K562 (cell line): ENCODE measurements at regions not wholly inside any gene's neighbourhood (a gene's known extent, or its start where the extent isn't known, plus 50 kb on each side); places are given as distances from the start of the nearest gene placed in this dataset.

Source experiments
- ATAC-seq: fragments of 200-7000 bp; cut with Tn5 transposase; 3 replicates; pipeline ENCODE4 v1.9.1; 2020; ENCODE audit warnings: moderate library complexity
- BruUV-seq: library from RNA; stranded (reverse); fragments of 400-500 nt; replicated peaks from 2 replicates; lab custom pipeline; 2021; lab: Mats Ljungman, UMichigan
- CTCF ChIA-PET: fragments of 300-600 bp; formaldehyde crosslinking; extraction: SDS; loops from one replicate; lab custom pipeline; 2021; ENCODE audit warnings: low intra/inter-chr PET ratio; lab: Yijun Ruan, JAX
- POLR2A ChIA-PET: fragments of 300-600, 350-650 bp; sonication (Branson Sonifier 250); formaldehyde crosslinking; extraction: SDS; loops from one replicate; lab custom pipeline; 2021; ENCODE audit warnings: antibody characterized with exemption, inconsistent platforms; lab: Yijun Ruan, JAX
- DNase-seq, 4 experiments: peaks; one replicate each; pipeline versions ENCODE4 v3.0.0 to v3.0.0-alpha.2; 2011 to 2018; ENCODE audit warnings: low spot score in 3 of 4, mixed read lengths in 3 of 4; ENCODE audit errors: extremely low read depth in 1 of 4
- FAIRE-seq: peaks from 2 replicates; lab custom pipeline; 2011; peaks lifted over from hg19 to GRCh38; lab: Jason Lieb, UNC
- H2AFZ ChIP-seq: 2 replicates; pipeline ENCODE4 v1.6.0; 2011; ENCODE audit warnings: low read depth, low read length, control low read depth, inconsistent platforms
- H3K27ac ChIP-seq: fragments of 200-600 bp; 3 replicates; pipeline ENCODE4 v1.8.0; 2011; ENCODE audit warnings: low read depth, mild to moderate bottlenecking, control low read depth, inconsistent platforms, low read length, moderate library complexity, mixed read lengths; ENCODE audit errors: extremely low read depth
- H3K27me3 ChIP-seq, 2 experiments: fragments of 300-600 bp in 1 of 2; 2 replicates in 1 of 2; 3 replicates in 1 of 2; pipeline versions ENCODE4 v1.6.0 to v1.8.0; 2011; ENCODE audit warnings: inconsistent platforms in 2 of 2, low read length in 2 of 2, mild to moderate bottlenecking in 1 of 2, mixed read lengths in 1 of 2, moderate library complexity in 1 of 2; ENCODE audit not compliant: control insufficient read depth in 2 of 2, insufficient read depth in 2 of 2
- H3K36me3 ChIP-seq: fragments of 300-600 bp; 3 replicates; pipeline ENCODE4 v1.8.0; 2011; ENCODE audit warnings: mild to moderate bottlenecking, low read length, inconsistent platforms; ENCODE audit not compliant: control insufficient read depth, insufficient read depth
- H3K4me1 ChIP-seq, 2 experiments: fragments of 200-600 bp in 1 of 2; replicated peaks in 1 of 2; 2 replicates in 1 of 2; 3 replicates in 1 of 2; pipeline versions ENCODE4 v1.5.1 to v1.8.0; 2011; ENCODE audit warnings: inconsistent platforms in 2 of 2, low read length in 2 of 2, mild to moderate bottlenecking in 1 of 2, mixed read lengths in 1 of 2, moderate library complexity in 1 of 2; ENCODE audit not compliant: control insufficient read depth in 2 of 2, insufficient read depth in 2 of 2
- H3K4me2 ChIP-seq: 2 replicates; pipeline ENCODE4 v1.6.1; 2011; ENCODE audit warnings: low read length, control low read depth, inconsistent platforms, mixed read lengths; ENCODE audit not compliant: insufficient read depth
- H3K4me3 ChIP-seq: fragments of 200-600 bp; sonication (generic), shearing (Covaris generic); 2 replicates; pipeline ENCODE4 v1.5.1; 2016; ENCODE audit warnings: control low read depth, inconsistent platforms
- H3K79me2 ChIP-seq: fragments of 200-600 bp; 3 replicates; pipeline ENCODE4 v1.8.0; 2011; ENCODE audit warnings: low read length, inconsistent platforms; ENCODE audit not compliant: control insufficient read depth, insufficient read depth
- H3K9ac ChIP-seq, 2 experiments: 2 replicates each; pipeline versions ENCODE4 v1.6.0 to v1.6.1; 2011; ENCODE audit warnings: low read depth in 2 of 2, low read length in 2 of 2, control low read depth in 1 of 2, inconsistent platforms in 1 of 2, mild to moderate bottlenecking in 1 of 2, mixed read lengths in 1 of 2; ENCODE audit not compliant: insufficient read depth in 1 of 2
- H3K9me1 ChIP-seq: one replicate; pipeline ENCODE4 v1.6.0; 2011; ENCODE audit warnings: inconsistent platforms, mild to moderate bottlenecking, low read length, moderate library complexity; ENCODE audit not compliant: control insufficient read depth, insufficient read depth
- H3K9me3 ChIP-seq: replicated peaks from 2 replicates; pipeline ENCODE4 v1.5.1; 2011; ENCODE audit warnings: low read depth, low read length, inconsistent platforms; ENCODE audit not compliant: control insufficient read depth, insufficient read depth
- H4K20me1 ChIP-seq: replicated peaks from 2 replicates; pipeline ENCODE4 v1.6.1; 2011; ENCODE audit warnings: low read length, inconsistent platforms, mixed read lengths; ENCODE audit not compliant: control insufficient read depth, insufficient read depth
- CSDE1 ChIP-seq, 2 experiments: fragments of 450-650 bp; IDR thresholded peaks; 2 replicates each; pipeline ENCODE4 v1.6.1; 2016; ENCODE audit warnings: mild to moderate bottlenecking in 1 of 2
- GTF2A2 ChIP-seq: IDR thresholded peaks from 2 replicates; pipeline ENCODE4 v1.6.1; 2016; ENCODE audit warnings: mild to moderate bottlenecking, missing genetic modification characterization, missing compliant biosample characterization
- GTF2E2 ChIP-seq: fragments of 200-800 bp; sonication (Bioruptor generic); IDR thresholded peaks from 2 replicates; pipeline ENCODE4 v1.6.1; 2016; ENCODE audit warnings: missing genetic modification characterization, missing compliant biosample characterization
- HDAC6 ChIP-seq: IDR thresholded peaks from 2 replicates; pipeline ENCODE4 v1.6.1; 2012; ENCODE audit warnings: low read depth, mild to moderate bottlenecking, control low read depth, inconsistent platforms, low read length, moderate library complexity
- MAFF ChIP-seq: IDR thresholded peaks from 2 replicates; pipeline ENCODE4 v1.6.1; 2012; ENCODE audit warnings: low read length, improper control_type of control experiment
- MCM2 ChIP-seq: fragments of 450-650 bp; IDR thresholded peaks from 2 replicates; pipeline ENCODE4 v1.6.1; 2017; ENCODE audit warnings: low read depth, mild to moderate bottlenecking
- PKNOX1 ChIP-seq: fragments of 450-650 bp; IDR thresholded peaks from 2 replicates; pipeline ENCODE4 v1.6.1; 2016
- PRDM10 ChIP-seq: fragments of 450-650 bp; IDR thresholded peaks from 2 replicates; pipeline ENCODE4 v1.6.1; 2018; ENCODE audit not compliant: partially characterized antibody
- RB1 ChIP-seq: fragments of 450-650 bp; IDR thresholded peaks from 2 replicates; pipeline ENCODE4 v1.6.1; 2017; ENCODE audit warnings: low read depth, mild to moderate bottlenecking
- RBM25 ChIP-seq: fragments of 200-400 bp; formaldehyde crosslinking; IDR thresholded peaks from 2 replicates; pipeline ENCODE4 v1.6.1; 2018; ENCODE audit warnings: low read length, low read depth, moderate library complexity; ENCODE audit not compliant: severe bottlenecking
- SMAD4 ChIP-seq: fragments of 250-450 bp; sonication (Bioruptor Pico); conservative IDR thresholded peaks from 2 replicates; pipeline ENCODE4 v1.8.0; 2021; ENCODE audit warnings: inconsistent platforms, mild to moderate bottlenecking, moderate library complexity
- USF1 ChIP-seq: sonication (generic); formaldehyde crosslinking; IDR thresholded peaks from 2 replicates; pipeline ENCODE4 v1.9.0; 2022; ENCODE audit warnings: mild to moderate bottlenecking, missing genetic modification reagents
- in situ Hi-C: fragments of 300-500 bp; cut with MboI; formaldehyde crosslinking; loops from 4 replicates; pipeline ENCODE4 v1.15.0; 2018; ENCODE audit warnings: inconsistent platforms, mixed read lengths
- intact Hi-C: fragments of 100-400 bp; cut with micrococcal nuclease; formaldehyde crosslinking; loops from 2 replicates; pipeline ENCODE4 v1.14.2; 2022
- TF ChIP-seq, protein P1 (sequence below): fragments of 450-650 bp; formaldehyde crosslinking; IDR thresholded peaks from 2 replicates; pipeline ENCODE4 v1.4.0; 2020; ENCODE audit warnings: mild to moderate bottlenecking, moderate library complexity
- TF ChIP-seq, protein P2 (sequence below): fragments of 450-650 bp; conservative IDR thresholded peaks from 2 replicates; pipeline ENCODE4 v1.6.1; 2016; ENCODE audit warnings: missing genetic modification characterization, low read depth, mild to moderate bottlenecking, control low read depth, missing compliant biosample characterization

DNA sequence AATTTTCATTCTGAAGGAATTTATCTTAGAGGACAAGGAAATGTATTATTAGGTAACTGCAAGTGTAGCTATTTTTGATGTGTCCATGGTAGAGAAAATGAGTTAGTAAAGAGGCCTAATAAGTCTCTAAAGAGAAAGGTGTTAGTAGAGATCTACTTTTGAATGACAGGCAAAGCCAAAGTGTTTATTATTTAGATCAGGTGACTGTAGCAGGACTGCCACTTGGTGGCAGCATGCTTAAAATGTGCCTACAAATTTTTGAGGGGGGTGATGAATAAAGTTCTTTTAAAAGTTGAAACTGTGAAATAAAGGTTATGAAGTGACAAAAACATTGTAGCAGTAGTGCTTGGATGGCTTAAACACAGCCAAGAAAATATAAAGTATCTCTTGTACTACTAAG, 421.5 kb upstream of the MEIS1 start:
- Histone ChIP-seq H3K36me3 (no peaks in the 10 kb centered on the region), H3K4me2 (no peak overlapping the region), H3K4me1 (no peaks in the 10 kb centered on the region), H3K27me3 (no peaks in the 10 kb centered on the region), H4K20me1 (no peaks in the 10 kb centered on the region), H3K4me3 (no peak overlapping the region), H3K79me2 (no peaks in the 10 kb centered on the region), H3K9ac (no peak overlapping the region), H3K9me3 (no peaks in the 10 kb centered on the region), H3K27ac (no peak overlapping the region), H2AFZ (no peak overlapping the region), H3K9me1 (no peaks in the 10 kb centered on the region)
- no peak for FAIRE-seq
- no peak for ATAC-seq
- intact Hi-C loops = no loop called here
- ChIA-PET POLR2A (no interaction called here), CTCF (no interaction called here)
- peak; percentile 3 to 13 (median 8) for DNase-seq
- BruUV-seq = no TSS peak
- in situ Hi-C loops = no loop called here
- TF ChIP-seq GTF2A2 (tag) (no peak), PKNOX1 (peak; percentile 35; the same call in 1 of the 2 replicates), PRDM10 (no peak), GTF2E2 (tag) (no peak), RB1 (no peak), USF1 (CRISPR knock-in tag) (no peak), MAFF (no peak), SMAD4 (CRISPR knock-in tag) (no peak), RBM25 (peak; percentile 44), HDAC6 (no peak), CSDE1 (IDR thresholded peaks at IDR 0.05) (no peak), MCM2 (no peak)
- TF ChIP-seq, protein P1, sequence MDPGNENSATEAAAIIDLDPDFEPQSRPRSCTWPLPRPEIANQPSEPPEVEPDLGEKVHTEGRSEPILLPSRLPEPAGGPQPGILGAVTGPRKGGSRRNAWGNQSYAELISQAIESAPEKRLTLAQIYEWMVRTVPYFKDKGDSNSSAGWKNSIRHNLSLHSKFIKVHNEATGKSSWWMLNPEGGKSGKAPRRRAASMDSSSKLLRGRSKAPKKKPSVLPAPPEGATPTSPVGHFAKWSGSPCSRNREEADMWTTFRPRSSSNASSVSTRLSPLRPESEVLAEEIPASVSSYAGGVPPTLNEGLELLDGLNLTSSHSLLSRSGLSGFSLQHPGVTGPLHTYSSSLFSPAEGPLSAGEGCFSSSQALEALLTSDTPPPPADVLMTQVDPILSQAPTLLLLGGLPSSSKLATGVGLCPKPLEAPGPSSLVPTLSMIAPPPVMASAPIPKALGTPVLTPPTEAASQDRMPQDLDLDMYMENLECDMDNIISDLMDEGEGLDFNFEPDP (CRISPR knock-in tag) = no peak
- TF ChIP-seq, protein P2, sequence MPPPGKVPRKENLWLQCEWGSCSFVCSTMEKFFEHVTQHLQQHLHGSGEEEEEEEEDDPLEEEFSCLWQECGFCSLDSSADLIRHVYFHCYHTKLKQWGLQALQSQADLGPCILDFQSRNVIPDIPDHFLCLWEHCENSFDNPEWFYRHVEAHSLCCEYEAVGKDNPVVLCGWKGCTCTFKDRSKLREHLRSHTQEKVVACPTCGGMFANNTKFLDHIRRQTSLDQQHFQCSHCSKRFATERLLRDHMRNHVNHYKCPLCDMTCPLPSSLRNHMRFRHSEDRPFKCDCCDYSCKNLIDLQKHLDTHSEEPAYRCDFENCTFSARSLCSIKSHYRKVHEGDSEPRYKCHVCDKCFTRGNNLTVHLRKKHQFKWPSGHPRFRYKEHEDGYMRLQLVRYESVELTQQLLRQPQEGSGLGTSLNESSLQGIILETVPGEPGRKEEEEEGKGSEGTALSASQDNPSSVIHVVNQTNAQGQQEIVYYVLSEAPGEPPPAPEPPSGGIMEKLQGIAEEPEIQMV (tag) = no peak
